ENCODE measurements at regions not wholly inside any gene's neighbourhood (a gene's known extent, or its start where the extent isn't known, plus 50 kb on each side); places are given as distances from the start of the nearest gene placed in this dataset.

GRCh38 chr4:41379230-41379629, 122.5 kb downstream of the UCHL1 start:
- H3K27me3 ChIP-seq: no peaks in the 10 kb centered on the region
- intact Hi-C loops (cut with DNase I): no loop called here
- DNase-seq (ENCODE audit: extremely low spot score): peak; percentile 26
- peaks cover 0 to 8% (median 3%) of the 10 kb centered on the region in 4 donors for H3K9me3 ChIP-seq
- H3K4me1 ChIP-seq: peaks cover 33 to 41% (median 36%) of the 10 kb centered on the region in 4 donors
- no peak overlapping the region for H3K27ac ChIP-seq (replicated peaks in 1 of 4)
- H3K4me3 ChIP-seq: no peak overlapping the region
- TF ChIP-seq POLR2A (IDR thresholded peaks at IDR 0.05; ENCODE audit: low read depth) (no peak), EP300 (IDR thresholded peaks at IDR 0.05) (no peak), CTCF (IDR thresholded peaks at IDR 0.05) (no peak)
- 92% methylated on average over 1 of the region's 1 CpG for WGBS
- no peaks in the 10 kb centered on the region for H3K36me3 ChIP-seq

GRCh38 chr4:41380511-41381157, 123.9 kb downstream of the UCHL1 start:
- WGBS: 92% methylated on average over 1 of the region's 1 CpG

GRCh38 chr4:41381384-41381783, 124.7 kb downstream of the UCHL1 start:
- no peak overlapping the region for H3K4me3 ChIP-seq
- intact Hi-C loops (cut with DNase I): no loop called here
- 37% methylated on average over 3 of the region's 3 CpGs for WGBS
- H3K4me1 ChIP-seq: peaks cover 45 to 47% (median 46%) of the 10 kb centered on the region in 4 donors
- H3K9me3 ChIP-seq: peaks cover 0 to 8% (median 3%) of the 10 kb centered on the region in 4 donors
- H3K27ac ChIP-seq (replicated peaks in 1 of 4): peak overlapping the region; percentile 34 to 48 (median 44)
- no peaks in the 10 kb centered on the region for H3K36me3 ChIP-seq
- no peaks in the 10 kb centered on the region for H3K27me3 ChIP-seq
- TF ChIP-seq POLR2AphosphoS5 (IDR thresholded peaks at IDR 0.05) (no peak), EP300 (IDR thresholded peaks at IDR 0.05) (no peak), POLR2A (IDR thresholded peaks at IDR 0.05; ENCODE audit: low read depth) (no peak), CTCF (IDR thresholded peaks at IDR 0.05) (no peak)
- no peak for DNase-seq (ENCODE audit: extremely low spot score)

More at GRCh38 chr4:41380511-41381157, 123.9 kb downstream of the UCHL1 start:
- Histone ChIP-seq H3K27me3 (no peaks in the 10 kb centered on the region), H3K4me1 (peaks cover 43 to 47% (median 44%) of the 10 kb centered on the region in 4 donors), H3K4me3 (no peak overlapping the region), H3K27ac (replicated peaks in 1 of 4) (peak overlapping the region; percentile 34 to 48 (median 44)), H3K36me3 (no peaks in the 10 kb centered on the region), H3K9me3 (peaks cover 0 to 8% (median 3%) of the 10 kb centered on the region in 4 donors)
- TF ChIP-seq CTCF (IDR thresholded peaks at IDR 0.05) (no peak), EP300 (IDR thresholded peaks at IDR 0.05) (no peak), POLR2A (IDR thresholded peaks at IDR 0.05; ENCODE audit: low read depth) (no peak), POLR2AphosphoS5 (IDR thresholded peaks at IDR 0.05) (no peak)
- intact Hi-C loops (cut with DNase I): no loop called here
- peak; percentile 19 for DNase-seq (ENCODE audit: extremely low spot score)

- no peak overlapping the region for H3K4me3 ChIP-seq
- no peaks in the 10 kb centered on the region for H3K36me3 ChIP-seq
- H3K9me3 ChIP-seq: no peaks in the 10 kb centered on the region
- no peak overlapping the region for H3K27ac ChIP-seq (replicated peaks in 1 of 4)
- DNase-seq (ENCODE audit: extremely low spot score): no peak
- H3K27me3 ChIP-seq: no peaks in the 10 kb centered on the region
- WGBS: 56% methylated on average over 1 of the region's 1 CpG
- intact Hi-C loops (cut with DNase I): no loop called here
- TF ChIP-seq EP300 (IDR thresholded peaks at IDR 0.05): no peak
- TF ChIP-seq POLR2AphosphoS5 (IDR thresholded peaks at IDR 0.05): peak; percentile 27 to 37
- H3K4me1 ChIP-seq: peaks cover 40 to 55% (median 49%) of the 10 kb centered on the region in 4 donors
Measured at GRCh38 chr4:41384992-41385391, 128.3 kb downstream of the UCHL1 start.

- TF ChIP-seq CTCF (IDR thresholded peaks at IDR 0.05) (no peak), EP300 (IDR thresholded peaks at IDR 0.05) (no peak), POLR2AphosphoS5 (IDR thresholded peaks at IDR 0.05) (no peak), POLR2A (IDR thresholded peaks at IDR 0.05; ENCODE audit: low read depth) (no peak)
- Histone ChIP-seq H3K27ac (replicated peaks in 1 of 4) (no peak overlapping the region), H3K27me3 (no peaks in the 10 kb centered on the region), H3K4me3 (no peak overlapping the region), H3K9me3 (no peaks in the 10 kb centered on the region), H3K4me1 (peaks cover 35 to 51% (median 45%) of the 10 kb centered on the region in 4 donors), H3K36me3 (no peaks in the 10 kb centered on the region)
- intact Hi-C loops (cut with DNase I): no loop called here
- WGBS: 91% methylated on average over 1 of the region's 1 CpG
- no peak for DNase-seq (ENCODE audit: extremely low spot score)
Measured at GRCh38 chr4:41385481-41385880, 128.8 kb downstream of the UCHL1 start.

Data from esophagus muscularis mucosa (tissue), 4 donors.